Chondrocyte (in vitro differentiated cells): ENCODE measurements at regions not wholly inside any gene's neighbourhood (a gene's known extent, or its start where the extent isn't known, plus 50 kb on each side); places are given as distances from the start of the nearest gene placed in this dataset.

Experiments
- DNase-seq: peaks from one replicate; pipeline ENCODE4 v3.0.0; 2021; ENCODE audit warnings: mixed read lengths, low spot score
- H3K27ac Mint-ChIP-seq: one replicate; pipeline ENCODE4 v1.8.0; 2021; ENCODE audit warnings: mild to moderate bottlenecking, moderate library complexity, mixed read lengths; ENCODE audit not compliant: unreplicated experiment
- H3K27me3 Mint-ChIP-seq: 2 replicates; pipeline ENCODE4 v1.8.0; 2021; ENCODE audit warnings: low read depth, mixed read lengths
- H3K36me3 Mint-ChIP-seq: 2 replicates; pipeline ENCODE4 v1.8.0; 2021; ENCODE audit warnings: low read depth, mixed read lengths
- H3K4me1 Mint-ChIP-seq: 2 replicates; pipeline ENCODE4 v1.8.0; 2021; ENCODE audit warnings: low read depth, mild to moderate bottlenecking, mixed read lengths
- H3K4me3 Mint-ChIP-seq: one replicate; pipeline ENCODE4 v1.8.0; 2021; ENCODE audit warnings: mild to moderate bottlenecking, moderate library complexity, mixed read lengths; ENCODE audit not compliant: unreplicated experiment
- H3K9me3 Mint-ChIP-seq: 2 replicates; pipeline ENCODE4 v1.8.0; 2021; ENCODE audit warnings: low read depth, mixed read lengths
- TF ChIP-seq, protein P1 (sequence below): fragments of 200-600 bp; sonication (generic); IDR thresholded peaks from 2 replicates; pipeline ENCODE4 v1.5.0; 2021; ENCODE audit warnings: antibody characterized with exemption, mild to moderate bottlenecking, moderate library complexity

DNA sequence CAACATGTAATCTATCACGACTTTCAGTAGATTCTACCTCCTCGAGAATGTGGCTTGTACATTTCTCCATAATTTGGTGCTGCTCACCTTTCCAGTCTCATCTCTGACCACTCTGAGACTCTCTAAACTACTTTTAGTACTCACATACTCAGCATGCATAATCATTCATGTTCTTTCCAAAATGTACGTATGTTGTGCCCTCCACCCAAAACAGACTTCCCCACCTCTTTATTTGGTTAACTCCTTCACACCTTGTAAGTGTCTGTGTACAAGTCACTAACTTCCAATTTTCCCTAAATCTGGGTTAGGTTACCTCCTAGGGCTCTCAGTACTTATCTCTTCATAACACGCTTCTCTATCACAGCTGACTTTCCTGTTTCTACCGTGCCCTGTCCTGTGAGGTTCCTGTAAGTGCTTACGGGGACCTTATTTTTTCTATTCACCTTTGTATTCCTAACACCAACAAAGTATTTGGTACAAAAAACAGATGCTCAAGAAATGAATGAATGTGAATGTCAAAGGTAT, 186.2 kb upstream of the MKLN1 start:
- TF ChIP-seq, protein P1, sequence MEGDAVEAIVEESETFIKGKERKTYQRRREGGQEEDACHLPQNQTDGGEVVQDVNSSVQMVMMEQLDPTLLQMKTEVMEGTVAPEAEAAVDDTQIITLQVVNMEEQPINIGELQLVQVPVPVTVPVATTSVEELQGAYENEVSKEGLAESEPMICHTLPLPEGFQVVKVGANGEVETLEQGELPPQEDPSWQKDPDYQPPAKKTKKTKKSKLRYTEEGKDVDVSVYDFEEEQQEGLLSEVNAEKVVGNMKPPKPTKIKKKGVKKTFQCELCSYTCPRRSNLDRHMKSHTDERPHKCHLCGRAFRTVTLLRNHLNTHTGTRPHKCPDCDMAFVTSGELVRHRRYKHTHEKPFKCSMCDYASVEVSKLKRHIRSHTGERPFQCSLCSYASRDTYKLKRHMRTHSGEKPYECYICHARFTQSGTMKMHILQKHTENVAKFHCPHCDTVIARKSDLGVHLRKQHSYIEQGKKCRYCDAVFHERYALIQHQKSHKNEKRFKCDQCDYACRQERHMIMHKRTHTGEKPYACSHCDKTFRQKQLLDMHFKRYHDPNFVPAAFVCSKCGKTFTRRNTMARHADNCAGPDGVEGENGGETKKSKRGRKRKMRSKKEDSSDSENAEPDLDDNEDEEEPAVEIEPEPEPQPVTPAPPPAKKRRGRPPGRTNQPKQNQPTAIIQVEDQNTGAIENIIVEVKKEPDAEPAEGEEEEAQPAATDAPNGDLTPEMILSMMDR: no peak
- H3K27me3 Mint-ChIP-seq: no peaks in the 10 kb centered on the region
- no peaks in the 10 kb centered on the region for H3K4me1 Mint-ChIP-seq
- H3K9me3 Mint-ChIP-seq: peaks cover 7% of the 10 kb centered on the region
- no peak overlapping the region for H3K27ac Mint-ChIP-seq
- no peaks in the 10 kb centered on the region for H3K36me3 Mint-ChIP-seq
- no peak overlapping the region for H3K4me3 Mint-ChIP-seq
- DNase-seq: no peak

DNA sequence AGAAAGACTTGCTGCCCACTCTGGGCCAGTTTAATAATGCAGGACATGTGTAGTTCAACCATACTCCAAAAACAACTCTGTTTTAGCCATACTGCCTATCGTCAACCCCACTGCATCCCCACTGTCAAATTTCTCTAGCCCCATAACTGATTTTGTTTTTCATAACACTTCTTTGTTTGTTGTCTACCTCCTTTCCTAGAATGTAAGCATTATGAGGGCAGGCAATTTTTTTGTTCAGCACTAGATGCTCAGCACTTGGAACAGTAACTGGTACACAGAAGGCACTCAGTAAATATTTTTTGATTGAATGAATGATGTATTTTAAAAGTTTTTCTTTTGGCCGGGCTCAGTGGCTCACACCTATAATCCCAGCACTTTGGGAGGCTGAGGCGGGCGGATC, 183.8 kb upstream of the MKLN1 start:
- no peak overlapping the region for H3K4me3 Mint-ChIP-seq
- H3K9me3 Mint-ChIP-seq: peaks cover 7% of the 10 kb centered on the region
- no peak for DNase-seq
- H3K36me3 Mint-ChIP-seq: no peaks in the 10 kb centered on the region
- no peak overlapping the region for H3K27ac Mint-ChIP-seq
- TF ChIP-seq, protein P1: no peak
- no peaks in the 10 kb centered on the region for H3K4me1 Mint-ChIP-seq
- H3K27me3 Mint-ChIP-seq: no peaks in the 10 kb centered on the region

DNA sequence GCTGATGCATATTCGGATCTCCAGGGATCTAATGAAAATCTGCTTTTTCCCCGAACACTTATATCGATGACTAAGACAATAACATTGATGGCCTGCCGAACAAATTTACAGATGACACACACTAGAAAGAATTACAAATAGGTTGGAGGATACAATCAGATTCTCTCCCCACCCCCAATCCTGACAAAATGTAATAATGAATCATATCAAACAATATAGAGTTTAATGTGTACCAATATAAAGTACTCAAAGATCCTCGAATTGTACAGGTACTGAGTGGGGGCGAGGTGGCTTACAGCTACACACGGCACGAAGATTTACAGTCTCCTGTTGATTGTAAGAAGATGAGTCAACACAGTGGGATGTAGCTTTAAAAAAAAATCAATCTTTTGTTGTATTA, 182.7 kb upstream of the MKLN1 start:
- no peak overlapping the region for H3K4me3 Mint-ChIP-seq
- TF ChIP-seq, protein P1: no peak
- DNase-seq: no peak
- H3K27me3 Mint-ChIP-seq: no peaks in the 10 kb centered on the region
- no peaks in the 10 kb centered on the region for H3K36me3 Mint-ChIP-seq
- H3K4me1 Mint-ChIP-seq: no peaks in the 10 kb centered on the region
- peaks cover 7% of the 10 kb centered on the region for H3K9me3 Mint-ChIP-seq
- no peak overlapping the region for H3K27ac Mint-ChIP-seq

DNA sequence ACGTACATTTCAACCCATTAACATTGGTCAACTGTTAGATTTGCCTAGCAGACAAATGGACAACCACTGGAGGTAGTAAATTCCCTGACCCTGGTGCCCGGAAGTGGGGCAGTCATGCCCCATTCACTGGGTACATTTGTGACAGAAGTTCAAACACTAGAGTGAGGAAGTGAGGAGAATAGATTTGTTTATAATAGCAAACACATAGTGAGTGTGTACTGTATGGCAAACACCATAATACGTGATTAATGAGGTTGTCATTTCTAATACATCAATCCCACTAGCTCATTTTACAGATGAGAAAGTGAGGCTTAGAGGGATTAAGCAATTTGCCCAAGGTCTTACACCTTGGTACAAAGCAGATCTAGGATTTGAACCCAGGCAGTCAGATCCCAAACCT, 181.9 kb upstream of the MKLN1 start:
- Mint-ChIP-seq H3K27ac (no peak overlapping the region), H3K4me1 (no peaks in the 10 kb centered on the region), H3K4me3 (no peak overlapping the region), H3K27me3 (no peaks in the 10 kb centered on the region), H3K9me3 (peaks cover 7% of the 10 kb centered on the region), H3K36me3 (no peaks in the 10 kb centered on the region)
- TF ChIP-seq, protein P1: no peak
- DNase-seq: no peak

- no peaks in the 10 kb centered on the region for H3K27me3 Mint-ChIP-seq
- no peaks in the 10 kb centered on the region for H3K9me3 Mint-ChIP-seq
- no peak overlapping the region for H3K27ac Mint-ChIP-seq
- no peak for DNase-seq
- TF ChIP-seq, protein P1: no peak
- H3K4me1 Mint-ChIP-seq: peaks cover under 1% of the 10 kb centered on the region
- no peak overlapping the region for H3K4me3 Mint-ChIP-seq
- no peaks in the 10 kb centered on the region for H3K36me3 Mint-ChIP-seq
Observed at GRCh38 chr7:131147604-131148003, 180.1 kb upstream of the MKLN1 start.
